ENCODE measurements at regions not wholly inside any gene's neighbourhood (a gene's known extent, or its start where the extent isn't known, plus 50 kb on each side); places are given as distances from the start of the nearest gene placed in this dataset.

- H3K4me1 ChIP-seq = no peaks in the 10 kb centered on the region
- TF ChIP-seq, protein P1, sequence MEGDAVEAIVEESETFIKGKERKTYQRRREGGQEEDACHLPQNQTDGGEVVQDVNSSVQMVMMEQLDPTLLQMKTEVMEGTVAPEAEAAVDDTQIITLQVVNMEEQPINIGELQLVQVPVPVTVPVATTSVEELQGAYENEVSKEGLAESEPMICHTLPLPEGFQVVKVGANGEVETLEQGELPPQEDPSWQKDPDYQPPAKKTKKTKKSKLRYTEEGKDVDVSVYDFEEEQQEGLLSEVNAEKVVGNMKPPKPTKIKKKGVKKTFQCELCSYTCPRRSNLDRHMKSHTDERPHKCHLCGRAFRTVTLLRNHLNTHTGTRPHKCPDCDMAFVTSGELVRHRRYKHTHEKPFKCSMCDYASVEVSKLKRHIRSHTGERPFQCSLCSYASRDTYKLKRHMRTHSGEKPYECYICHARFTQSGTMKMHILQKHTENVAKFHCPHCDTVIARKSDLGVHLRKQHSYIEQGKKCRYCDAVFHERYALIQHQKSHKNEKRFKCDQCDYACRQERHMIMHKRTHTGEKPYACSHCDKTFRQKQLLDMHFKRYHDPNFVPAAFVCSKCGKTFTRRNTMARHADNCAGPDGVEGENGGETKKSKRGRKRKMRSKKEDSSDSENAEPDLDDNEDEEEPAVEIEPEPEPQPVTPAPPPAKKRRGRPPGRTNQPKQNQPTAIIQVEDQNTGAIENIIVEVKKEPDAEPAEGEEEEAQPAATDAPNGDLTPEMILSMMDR (IDR thresholded peaks at IDR 0.05) = no peak
- no peaks in the 10 kb centered on the region for H3K9me3 ChIP-seq
- ATAC-seq (peak; percentile 91), DNase-seq (no peak)
- no peaks in the 10 kb centered on the region for H3K36me3 ChIP-seq
- no peaks in the 10 kb centered on the region for H3K27me3 ChIP-seq
- H3K4me3 ChIP-seq = no peak overlapping the region
- intact Hi-C loops (cut with DNase I) = no loop called here
- no peak overlapping the region for H3K27ac ChIP-seq
Observed at GRCh38 chr12:107539196-107539939, 146.2 kb upstream of the PWP1 start.

- no peak for ATAC-seq
- Histone ChIP-seq H3K4me3 (no peak overlapping the region), H3K27ac (no peak overlapping the region), H3K4me1 (no peaks in the 10 kb centered on the region), H3K27me3 (no peaks in the 10 kb centered on the region), H3K9me3 (no peaks in the 10 kb centered on the region), H3K36me3 (no peaks in the 10 kb centered on the region)
- DNase-seq = no peak
- intact Hi-C loops (cut with DNase I) = no loop called here
- TF ChIP-seq, protein P1 (IDR thresholded peaks at IDR 0.05) = no peak
Observed at GRCh38 chr12:107541001-107541705, 144.4 kb upstream of the PWP1 start.

- H3K4me1 ChIP-seq = no peaks in the 10 kb centered on the region
- H3K36me3 ChIP-seq = no peaks in the 10 kb centered on the region
- H3K27ac ChIP-seq = no peak overlapping the region
- no peaks in the 10 kb centered on the region for H3K27me3 ChIP-seq
- DNase-seq (no peak), ATAC-seq (no peak)
- intact Hi-C loops (cut with DNase I) = no loop called here
- TF ChIP-seq, protein P1 (IDR thresholded peaks at IDR 0.05) = no peak
- no peaks in the 10 kb centered on the region for H3K9me3 ChIP-seq
- H3K4me3 ChIP-seq = no peak overlapping the region
Observed at GRCh38 chr12:107543416-107543815, 142.2 kb upstream of the PWP1 start.

- intact Hi-C loops (cut with DNase I) = no loop called here
- Histone ChIP-seq H3K4me3 (no peak overlapping the region), H3K27ac (no peak overlapping the region), H3K9me3 (peaks cover 0 to 2% of the 10 kb centered on the region in 2 donors), H3K36me3 (no peaks in the 10 kb centered on the region), H3K4me1 (no peaks in the 10 kb centered on the region), H3K27me3 (no peaks in the 10 kb centered on the region)
- DNase-seq (no peak), ATAC-seq (no peak)
- TF ChIP-seq, protein P1 (IDR thresholded peaks at IDR 0.05) = no peak
Observed at GRCh38 chr12:107543841-107544240, 141.8 kb upstream of the PWP1 start.

DNA sequence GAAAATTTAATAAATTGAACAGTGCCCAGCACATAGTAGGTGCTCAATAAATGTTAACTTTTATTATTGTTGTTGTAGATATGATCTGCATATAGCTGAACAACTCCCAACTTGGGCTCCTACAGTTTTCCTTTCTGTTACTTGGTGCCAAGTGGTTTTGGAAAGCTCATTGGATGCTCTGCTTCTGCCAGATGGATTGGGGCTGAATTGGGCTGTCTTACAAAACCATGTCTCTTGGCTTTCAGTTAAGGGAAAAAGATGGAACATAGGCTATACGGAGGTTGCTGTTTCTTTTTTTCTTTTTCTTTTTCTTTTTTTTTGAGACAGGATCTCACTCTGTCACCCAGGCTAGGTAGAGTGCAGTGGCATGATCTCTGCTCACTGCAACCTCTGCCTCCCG lies 140.7 kb upstream of the PWP1 start:
- TF ChIP-seq, protein P1 (IDR thresholded peaks at IDR 0.05) = no peak
- H3K4me3 ChIP-seq = no peak overlapping the region
- peak in 2 of 4 donors; percentile 42 to 66 for DNase-seq
- ATAC-seq = peak; percentile 14
- peaks cover 0 to 3% of the 10 kb centered on the region in 2 donors for H3K9me3 ChIP-seq
- H3K4me1 ChIP-seq = no peaks in the 10 kb centered on the region
- no peak overlapping the region for H3K27ac ChIP-seq
- intact Hi-C loops (cut with DNase I) = no loop called here
- H3K36me3 ChIP-seq = no peaks in the 10 kb centered on the region
- H3K27me3 ChIP-seq = no peaks in the 10 kb centered on the region

Measured in left lung (tissue), 4 donors.